Progenitor cell of endocrine pancreas (in vitro differentiated cells): ENCODE measurements at regions not wholly inside any gene's neighbourhood (a gene's known extent, or its start where the extent isn't known, plus 50 kb on each side); places are given as distances from the start of the nearest gene placed in this dataset.

ENCODE experiments used
- DNase-seq: peaks from one replicate; pipeline ENCODE4 v3.0.0; 2021; ENCODE audit warnings: low spot score; ENCODE audit not compliant: unreplicated experiment
- H3K27ac Mint-ChIP-seq: 2 replicates; pipeline ENCODE4 v1.8.0; 2021; ENCODE audit warnings: mild to moderate bottlenecking, moderate library complexity, mixed read lengths
- H3K27me3 Mint-ChIP-seq: 2 replicates; pipeline ENCODE4 v1.8.0; 2021; ENCODE audit warnings: mixed read lengths
- H3K36me3 Mint-ChIP-seq: 2 replicates; pipeline ENCODE4 v1.8.0; 2022; ENCODE audit warnings: mixed read lengths; ENCODE audit not compliant: insufficient read depth
- H3K4me1 Mint-ChIP-seq: 2 replicates; pipeline ENCODE4 v1.8.0; 2021; ENCODE audit warnings: low read depth, mixed read lengths
- H3K4me3 Mint-ChIP-seq: 2 replicates; pipeline ENCODE4 v1.8.0; 2021; ENCODE audit warnings: low read depth, mild to moderate bottlenecking, moderate library complexity, mixed read lengths
- H3K9me3 Mint-ChIP-seq: 2 replicates; pipeline ENCODE4 v1.8.0; 2021; ENCODE audit warnings: low read depth, mixed read lengths
- TF ChIP-seq, protein P1 (sequence below): fragments of 200-600 bp; sonication (generic); IDR thresholded peaks from one replicate; pipeline ENCODE4 v1.5.0; 2021; ENCODE audit warnings: antibody characterized with exemption, mild to moderate bottlenecking; ENCODE audit not compliant: unreplicated experiment

DNA sequence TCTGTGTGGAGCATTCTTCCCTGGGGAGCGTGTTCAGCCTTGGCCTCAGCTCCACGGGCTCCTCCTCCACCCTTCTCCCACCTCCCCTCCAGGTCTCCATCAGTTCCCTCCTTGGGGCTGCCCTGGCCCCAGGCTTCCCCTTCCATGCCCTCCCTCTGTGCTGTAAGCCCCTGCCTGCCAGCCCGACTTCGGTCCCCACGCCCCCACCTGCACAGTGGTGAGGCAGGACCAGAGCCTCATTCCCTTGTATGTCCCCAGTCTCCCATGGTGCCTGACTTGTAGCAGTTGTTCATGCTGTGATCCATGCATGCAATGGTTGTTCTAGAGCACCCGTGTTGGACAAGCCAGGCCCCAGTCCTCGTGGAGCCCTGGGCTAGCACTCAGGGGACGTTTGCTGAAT is 199.4 kb downstream of the RBFOX3 start:
- H3K36me3 Mint-ChIP-seq = no peaks in the 10 kb centered on the region
- no peak for DNase-seq

DNA sequence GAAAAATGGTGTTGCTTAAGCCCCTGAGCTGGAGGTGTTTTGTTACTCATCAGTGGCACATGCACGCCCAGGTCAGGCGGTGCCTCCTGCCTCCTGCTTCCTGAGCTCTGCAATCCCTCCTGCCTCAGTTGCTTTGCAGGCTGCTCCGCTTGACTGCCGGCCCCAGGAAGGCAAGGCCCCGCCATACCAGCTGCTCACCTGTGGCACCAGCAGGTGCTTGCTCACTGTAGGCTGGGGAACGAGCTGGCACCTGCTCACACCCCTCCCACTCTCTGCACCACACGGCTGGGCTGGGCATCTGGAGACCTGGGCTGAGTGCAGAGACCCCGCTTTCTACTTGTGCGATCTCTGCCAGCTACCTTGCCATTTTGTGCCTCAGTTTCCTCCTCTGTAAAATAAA is 200.2 kb downstream of the RBFOX3 start:
- TF ChIP-seq, protein P1, sequence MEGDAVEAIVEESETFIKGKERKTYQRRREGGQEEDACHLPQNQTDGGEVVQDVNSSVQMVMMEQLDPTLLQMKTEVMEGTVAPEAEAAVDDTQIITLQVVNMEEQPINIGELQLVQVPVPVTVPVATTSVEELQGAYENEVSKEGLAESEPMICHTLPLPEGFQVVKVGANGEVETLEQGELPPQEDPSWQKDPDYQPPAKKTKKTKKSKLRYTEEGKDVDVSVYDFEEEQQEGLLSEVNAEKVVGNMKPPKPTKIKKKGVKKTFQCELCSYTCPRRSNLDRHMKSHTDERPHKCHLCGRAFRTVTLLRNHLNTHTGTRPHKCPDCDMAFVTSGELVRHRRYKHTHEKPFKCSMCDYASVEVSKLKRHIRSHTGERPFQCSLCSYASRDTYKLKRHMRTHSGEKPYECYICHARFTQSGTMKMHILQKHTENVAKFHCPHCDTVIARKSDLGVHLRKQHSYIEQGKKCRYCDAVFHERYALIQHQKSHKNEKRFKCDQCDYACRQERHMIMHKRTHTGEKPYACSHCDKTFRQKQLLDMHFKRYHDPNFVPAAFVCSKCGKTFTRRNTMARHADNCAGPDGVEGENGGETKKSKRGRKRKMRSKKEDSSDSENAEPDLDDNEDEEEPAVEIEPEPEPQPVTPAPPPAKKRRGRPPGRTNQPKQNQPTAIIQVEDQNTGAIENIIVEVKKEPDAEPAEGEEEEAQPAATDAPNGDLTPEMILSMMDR = no peak
- no peak overlapping the region for H3K4me3 Mint-ChIP-seq
- H3K9me3 Mint-ChIP-seq = no peaks in the 10 kb centered on the region
- no peaks in the 10 kb centered on the region for H3K36me3 Mint-ChIP-seq
- peaks cover 51% of the 10 kb centered on the region for H3K27me3 Mint-ChIP-seq
- H3K4me1 Mint-ChIP-seq = no peaks in the 10 kb centered on the region
- no peak for DNase-seq
- H3K27ac Mint-ChIP-seq = no peak overlapping the region

More for the DNA sequence above, 199.4 kb downstream of the RBFOX3 start:
- no peak overlapping the region for H3K4me3 Mint-ChIP-seq
- H3K27ac Mint-ChIP-seq = no peak overlapping the region
- TF ChIP-seq, protein P1 = no peak
- H3K4me1 Mint-ChIP-seq = no peaks in the 10 kb centered on the region
- no peaks in the 10 kb centered on the region for H3K9me3 Mint-ChIP-seq
- peaks cover 47% of the 10 kb centered on the region for H3K27me3 Mint-ChIP-seq

DNA sequence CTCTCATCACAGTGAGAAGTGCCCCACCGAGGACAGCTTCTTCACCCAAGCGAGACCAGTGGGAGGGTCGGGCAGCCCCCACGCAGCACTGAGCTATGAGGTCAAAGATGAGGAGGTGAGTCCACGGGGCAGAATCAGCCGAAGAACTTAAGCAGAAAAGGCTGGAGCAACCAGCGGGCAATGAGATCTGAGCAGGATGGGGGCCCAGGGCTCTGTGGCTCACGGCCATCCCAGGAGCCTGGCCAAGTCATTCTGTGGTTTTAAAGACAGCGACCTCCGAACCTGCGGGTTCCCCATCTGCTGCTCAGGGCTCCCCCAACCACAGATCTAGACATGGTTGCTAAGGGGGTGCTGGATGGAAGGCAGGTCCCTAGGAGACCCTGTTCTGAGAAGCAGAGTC is 202.6 kb downstream of the RBFOX3 start:
- no peaks in the 10 kb centered on the region for H3K9me3 Mint-ChIP-seq
- no peaks in the 10 kb centered on the region for H3K36me3 Mint-ChIP-seq
- no peak overlapping the region for H3K4me3 Mint-ChIP-seq
- TF ChIP-seq, protein P1 = no peak
- H3K27me3 Mint-ChIP-seq = peaks cover 50% of the 10 kb centered on the region
- no peak overlapping the region for H3K27ac Mint-ChIP-seq
- DNase-seq = no peak
- no peaks in the 10 kb centered on the region for H3K4me1 Mint-ChIP-seq

DNA sequence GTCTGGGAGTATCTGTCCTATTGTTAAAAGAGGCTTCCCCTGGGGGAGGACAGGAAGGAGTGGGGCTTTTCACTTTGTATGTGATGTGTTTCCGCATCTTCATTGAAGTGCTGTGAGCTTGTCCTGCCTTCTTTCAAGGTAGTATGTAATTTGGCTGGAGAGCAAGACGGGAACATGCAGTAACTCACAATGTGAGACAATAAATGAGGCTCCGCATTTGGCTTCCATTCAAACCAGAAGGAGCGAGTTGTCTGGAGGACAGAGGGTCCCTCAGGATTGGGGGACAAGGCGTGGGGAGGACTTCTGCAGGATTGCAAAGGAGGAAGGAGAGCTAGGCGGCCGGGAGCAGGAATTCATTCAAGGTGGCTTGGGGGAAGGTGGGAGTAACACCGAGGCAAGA is 203.5 kb downstream of the RBFOX3 start:
- Mint-ChIP-seq H3K27ac (no peak overlapping the region), H3K4me3 (no peak overlapping the region), H3K27me3 (peaks cover 55% of the 10 kb centered on the region), H3K4me1 (no peaks in the 10 kb centered on the region), H3K36me3 (no peaks in the 10 kb centered on the region), H3K9me3 (no peaks in the 10 kb centered on the region)
- TF ChIP-seq, protein P1 = no peak
- DNase-seq = no peak

DNA sequence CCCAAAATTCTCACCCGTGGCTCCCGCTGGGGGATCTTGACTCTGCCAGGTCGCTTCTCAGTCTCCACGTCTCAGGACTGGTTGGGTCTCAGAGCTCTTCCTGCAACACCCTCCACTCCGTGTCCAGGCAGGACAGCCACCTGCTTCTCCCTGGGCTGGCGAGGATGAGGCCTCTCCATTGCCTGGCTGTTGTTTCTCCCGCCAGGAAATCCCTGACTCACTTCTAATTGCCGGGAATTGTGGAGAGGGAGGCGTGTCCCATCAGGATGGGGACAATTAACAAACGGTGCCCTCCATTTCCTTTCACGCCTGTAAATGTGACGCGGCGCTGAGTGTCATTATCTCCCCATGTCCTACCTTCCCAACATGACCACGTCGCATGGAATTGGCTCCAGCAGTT is 204.5 kb downstream of the RBFOX3 start:
- H3K9me3 Mint-ChIP-seq = no peaks in the 10 kb centered on the region
- H3K4me1 Mint-ChIP-seq = peaks cover 2% of the 10 kb centered on the region
- no peak overlapping the region for H3K27ac Mint-ChIP-seq
- no peak overlapping the region for H3K4me3 Mint-ChIP-seq
- no peaks in the 10 kb centered on the region for H3K36me3 Mint-ChIP-seq
- TF ChIP-seq, protein P1 = no peak
- DNase-seq = no peak
- H3K27me3 Mint-ChIP-seq = peaks cover 65% of the 10 kb centered on the region

DNA sequence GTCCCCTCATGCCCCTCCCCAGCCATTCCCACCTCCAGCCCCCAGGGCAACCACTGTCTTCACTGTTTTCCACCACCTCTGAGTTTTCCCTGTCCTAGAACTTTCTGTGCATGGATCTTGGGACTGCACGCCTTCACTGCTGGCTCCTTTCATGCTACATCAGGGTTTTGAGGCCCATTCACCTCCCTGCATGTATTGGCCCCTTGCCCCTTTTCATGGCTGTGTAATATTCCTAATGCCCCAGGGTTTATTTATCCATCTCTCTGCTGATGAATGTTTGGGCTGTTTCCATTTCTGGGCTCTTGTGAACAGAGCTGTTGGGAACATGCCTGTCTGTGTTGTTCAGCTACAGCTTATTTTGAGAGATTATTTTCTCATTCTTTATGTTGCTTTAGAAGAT is 205.0 kb downstream of the RBFOX3 start:
- Mint-ChIP-seq H3K4me1 (peaks cover 7% of the 10 kb centered on the region), H3K4me3 (no peak overlapping the region), H3K9me3 (no peaks in the 10 kb centered on the region), H3K36me3 (no peaks in the 10 kb centered on the region), H3K27me3 (peaks cover 70% of the 10 kb centered on the region), H3K27ac (no peak overlapping the region)
- no peak for DNase-seq
- TF ChIP-seq, protein P1 = no peak
